HG03442 (cell line): ENCODE measurements at regions not wholly inside any gene's neighbourhood (a gene's known extent, or its start where the extent isn't known, plus 50 kb on each side); places are given as distances from the start of the nearest gene placed in this dataset.
"Not testable (repeated sequence)": the region's sequence is repeated elsewhere in the genome, so short reads cannot be mapped to it uniquely, and the experiment has no call there.

Source experiments
- ATAC-seq: cut with Tn5 transposase; IDR thresholded peaks from one replicate; pipeline ENCODE4 v1.9.1; 2021; ENCODE audit warnings: mild to moderate bottlenecking, moderate library complexity; ENCODE audit not compliant: unreplicated experiment

DNA sequence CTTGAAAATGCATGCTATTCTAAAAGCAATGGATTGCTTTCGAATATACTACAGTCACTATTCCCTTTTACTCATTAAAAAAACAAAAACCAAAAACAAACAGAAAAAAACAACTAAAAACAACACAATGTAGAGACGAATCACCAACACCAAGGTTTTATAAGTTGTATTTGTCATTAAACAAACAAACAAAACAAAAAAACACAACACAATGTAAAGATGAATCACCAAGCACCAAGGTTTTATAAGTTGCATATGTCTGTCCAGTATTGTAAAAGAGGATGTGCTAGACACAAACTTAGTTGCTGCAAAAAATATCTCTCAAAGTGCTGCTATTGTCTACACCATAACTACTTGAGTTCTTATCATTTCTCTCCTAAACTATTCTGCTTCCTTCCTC lies 1269.2 kb downstream of the EFNA5 start:
- ATAC-seq: no peak

DNA sequence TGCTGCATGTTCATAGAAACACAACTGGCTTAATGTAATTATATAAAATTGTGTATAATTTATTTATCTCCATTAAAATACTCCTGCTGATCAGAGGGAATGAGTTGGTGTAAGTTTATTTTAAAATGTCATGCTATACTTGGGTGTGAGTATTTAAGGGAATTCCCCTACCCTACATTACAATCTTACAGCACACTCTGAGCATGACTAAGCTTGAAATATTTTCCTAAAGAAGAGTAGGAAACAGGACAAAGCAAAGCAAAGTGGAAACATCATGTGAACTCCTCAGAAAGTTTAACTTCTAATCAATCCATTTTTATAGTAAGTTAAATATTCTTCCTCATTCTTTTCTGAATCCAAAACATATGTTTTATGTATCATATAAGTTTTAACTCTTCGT lies 1271.3 kb downstream of the EFNA5 start:
- no peak for ATAC-seq

DNA sequence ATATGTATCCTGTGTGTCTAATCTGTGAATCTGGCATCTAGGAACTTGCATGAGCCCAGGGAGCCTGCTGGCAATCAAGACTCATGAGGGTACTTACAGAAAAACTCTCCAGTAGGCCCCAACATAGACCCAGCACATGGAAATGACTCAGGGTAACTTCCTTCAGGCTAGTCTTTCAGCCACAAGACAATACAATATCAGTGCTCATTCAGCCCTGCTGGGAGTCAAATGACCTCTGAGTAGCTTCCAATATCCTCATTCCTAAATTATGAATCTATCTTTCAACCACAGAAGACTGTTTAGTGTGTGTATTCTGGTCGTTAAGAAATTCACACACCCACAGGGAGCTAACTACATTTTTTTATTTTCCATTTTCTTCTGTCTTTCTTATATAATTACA lies 1273.0 kb downstream of the EFNA5 start:
- ATAC-seq: no peak

DNA sequence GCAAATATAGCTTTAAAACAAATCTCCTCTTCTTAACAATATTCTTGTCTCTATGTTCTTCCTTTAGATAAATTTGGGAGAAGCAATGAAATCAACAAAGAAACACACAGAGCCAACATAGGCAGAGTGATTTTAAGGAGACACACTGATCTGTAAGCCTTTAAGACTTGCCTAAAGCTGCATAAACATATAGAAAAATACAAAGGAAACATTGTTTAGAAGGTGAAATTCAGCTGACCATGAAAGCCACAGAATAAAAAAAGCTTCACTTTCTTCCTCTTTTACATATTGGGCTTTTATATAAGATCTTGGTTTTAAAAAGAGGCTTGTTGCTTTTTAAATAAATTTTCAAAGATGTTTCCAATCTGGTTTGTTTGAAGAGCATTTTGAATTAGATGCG lies 1277.5 kb downstream of the EFNA5 start:
- ATAC-seq: no peak

GRCh38 chr5:106392766-106393165 lies 1278.0 kb downstream of the EFNA5 start:
- no peak for ATAC-seq

DNA sequence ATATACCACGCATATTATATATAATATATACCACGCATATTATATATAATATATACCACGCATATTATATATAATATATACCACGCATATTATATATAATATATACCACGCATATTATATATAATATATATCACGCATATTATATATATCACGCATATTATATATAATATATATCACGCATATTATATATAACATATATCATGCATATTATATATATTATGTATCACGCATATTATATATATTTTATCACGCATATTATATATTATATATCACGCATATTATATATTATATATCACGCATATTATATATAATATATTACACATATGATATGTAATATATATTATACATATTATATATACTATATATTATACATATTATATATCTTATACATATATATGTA lies 1283.0 kb downstream of the EFNA5 start:
- not testable (repeated sequence) for ATAC-seq

- no peak for ATAC-seq
These were observed 1284.5 kb downstream of the EFNA5 start for GRCh38 chr5:106386287-106386686.

DNA sequence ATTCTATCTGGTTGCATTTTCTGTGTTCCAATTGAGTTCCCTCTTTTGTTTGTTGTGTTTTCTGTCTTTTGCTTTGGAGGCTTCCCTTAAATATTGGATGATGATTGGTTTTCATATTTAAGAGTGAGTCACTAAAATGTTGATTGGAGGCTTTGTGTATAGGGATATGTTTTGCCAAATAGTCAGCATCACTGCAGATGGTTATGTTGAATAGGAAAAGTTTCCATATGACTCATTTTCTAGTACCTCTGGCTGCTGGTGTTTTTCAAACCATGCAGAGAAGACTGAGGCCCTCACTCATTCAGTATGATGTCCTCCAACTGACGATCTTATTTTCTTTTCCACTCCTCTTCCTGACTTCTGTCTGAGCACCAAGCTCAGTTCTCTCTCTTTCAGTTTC lies 1290.0 kb downstream of the EFNA5 start:
- ATAC-seq: no peak

GRCh38 chr5:106376522-106376921 lies 1294.2 kb downstream of the EFNA5 start:
- no peak for ATAC-seq

DNA sequence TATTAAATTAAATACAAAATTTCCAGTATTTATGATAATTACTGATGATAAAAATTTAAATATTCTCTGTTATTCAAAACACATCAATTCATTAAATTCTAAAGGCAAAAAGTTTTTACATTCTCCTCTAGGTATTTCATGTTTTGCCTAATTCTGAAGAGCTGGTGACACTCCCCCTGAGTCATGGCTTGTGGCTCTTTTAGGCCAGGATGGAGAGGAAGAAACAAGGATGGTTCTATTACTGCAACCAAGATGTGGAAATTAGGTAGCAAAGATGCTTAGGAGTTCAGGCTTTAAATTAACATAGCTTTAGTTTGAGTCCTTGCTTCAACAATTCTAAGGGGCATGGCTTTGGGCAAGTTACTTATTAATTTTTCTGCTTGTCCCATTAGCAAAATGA lies 1295.8 kb downstream of the EFNA5 start:
- no peak for ATAC-seq

DNA sequence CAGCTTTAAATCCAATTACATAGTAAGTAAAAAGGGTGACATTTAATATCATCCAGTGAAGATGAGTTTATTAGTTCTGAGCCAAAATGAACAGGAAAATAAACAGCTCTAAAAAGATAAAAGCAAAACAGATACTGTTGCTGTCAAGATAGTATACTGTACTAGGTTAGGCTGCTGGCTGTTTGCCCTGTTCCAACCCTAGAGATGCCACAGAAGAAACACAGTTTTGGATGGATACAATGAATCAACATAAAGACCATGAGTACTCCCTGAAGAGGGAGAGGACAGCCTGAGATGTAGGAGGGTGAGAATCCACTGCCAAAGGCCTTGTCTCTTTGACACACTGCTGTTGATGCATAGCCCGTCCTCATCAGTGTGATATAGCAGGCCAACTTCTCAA lies 1302.7 kb downstream of the EFNA5 start:
- no peak for ATAC-seq

GRCh38 chr5:106367281-106367680 lies 1303.5 kb downstream of the EFNA5 start:
- no peak for ATAC-seq

- ATAC-seq: no peak
These were observed 1307.2 kb downstream of the EFNA5 start for GRCh38 chr5:106363578-106363977.

DNA sequence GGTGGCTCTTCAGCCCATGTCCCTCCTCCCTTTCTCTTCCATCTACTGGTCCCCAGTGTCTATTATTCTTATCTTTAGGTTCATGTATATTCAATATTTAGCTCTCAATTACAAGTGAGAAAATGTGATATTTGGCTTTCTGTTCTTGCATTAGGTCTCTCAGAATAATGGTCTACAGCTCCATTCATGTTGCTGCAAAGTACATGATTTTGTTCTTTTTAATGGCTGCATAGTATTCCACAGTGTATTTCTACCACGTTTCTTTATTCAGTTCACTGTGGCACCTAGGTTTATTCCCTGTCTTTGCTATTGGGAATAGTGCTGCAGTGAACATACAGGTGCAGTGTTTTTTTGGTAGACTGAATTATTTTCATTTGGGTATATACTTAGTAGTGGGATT lies 1308.8 kb downstream of the EFNA5 start:
- ATAC-seq: no peak

DNA sequence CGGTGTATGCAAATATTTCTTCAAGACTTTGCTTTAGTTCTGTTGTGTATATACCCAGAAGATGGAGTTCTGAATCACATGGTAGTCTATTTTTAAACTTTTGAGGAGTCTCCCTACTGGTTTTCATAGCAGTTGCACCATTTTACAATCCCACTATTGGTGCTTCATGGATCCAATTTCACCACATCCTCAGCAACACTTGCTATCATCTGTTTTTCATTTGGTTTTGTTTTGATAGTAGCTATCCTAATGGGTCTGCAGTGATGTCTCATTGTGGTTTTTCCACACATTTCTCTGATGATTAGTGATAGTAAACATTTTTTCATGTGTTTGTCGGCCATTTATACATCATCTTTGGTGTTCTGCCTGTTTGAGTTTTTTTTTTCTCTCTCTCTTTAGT lies 1339.3 kb downstream of the EFNA5 start:
- no peak for ATAC-seq

- ATAC-seq: no peak
These were observed 1346.4 kb downstream of the EFNA5 start for GRCh38 chr5:106324356-106324755.

DNA sequence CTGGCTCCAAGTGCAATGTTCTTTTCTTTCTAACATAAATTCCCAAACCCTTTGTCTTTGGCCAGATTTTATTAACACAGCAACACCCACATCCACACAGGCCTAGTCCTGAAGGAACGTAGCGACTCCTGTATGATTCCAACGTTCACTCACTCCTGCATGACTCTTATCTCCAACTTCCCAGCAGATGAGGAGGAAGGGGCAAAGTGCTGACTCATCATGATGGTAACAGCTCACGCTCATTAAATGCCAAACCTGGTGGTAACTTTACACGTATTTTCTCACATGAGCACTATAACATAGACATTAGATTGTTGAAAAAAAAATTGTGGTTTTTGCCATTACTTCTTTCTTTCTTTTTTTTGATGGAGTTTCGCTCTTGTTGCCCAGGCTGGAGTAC lies 1349.5 kb downstream of the EFNA5 start:
- no peak for ATAC-seq

DNA sequence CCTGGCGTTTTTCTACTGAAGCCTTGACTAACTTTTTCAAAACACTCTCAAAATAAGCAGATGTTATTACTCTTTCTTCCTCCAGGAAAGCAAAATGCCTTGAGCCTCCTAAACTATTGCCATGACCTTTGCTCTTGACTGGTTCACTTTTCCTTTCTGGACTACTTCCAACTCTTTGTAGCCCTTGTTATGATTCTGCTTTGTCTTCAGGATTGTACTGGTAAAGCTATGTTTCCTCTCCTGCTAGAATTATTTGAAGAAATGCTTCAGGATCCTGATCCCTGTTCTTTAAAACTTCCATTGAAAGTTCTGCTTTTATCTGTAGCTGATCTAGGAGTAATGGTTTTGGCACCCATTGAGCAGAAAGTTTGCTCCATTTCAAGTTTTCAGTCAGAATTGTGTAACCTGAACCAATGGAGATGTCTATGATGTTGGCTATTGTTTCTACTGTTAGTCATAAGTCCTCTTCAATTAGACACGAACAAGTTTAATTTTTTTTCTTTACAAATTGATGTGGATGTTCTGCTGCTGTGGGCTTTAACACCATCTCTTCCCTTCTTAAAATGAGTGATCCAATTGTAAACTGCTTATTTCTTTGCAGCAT lies 1356.4 kb downstream of the EFNA5 start:
- no peak for ATAC-seq

- no peak for ATAC-seq
These were observed 1358.4 kb downstream of the EFNA5 start for GRCh38 chr5:106312360-106312759.

DNA sequence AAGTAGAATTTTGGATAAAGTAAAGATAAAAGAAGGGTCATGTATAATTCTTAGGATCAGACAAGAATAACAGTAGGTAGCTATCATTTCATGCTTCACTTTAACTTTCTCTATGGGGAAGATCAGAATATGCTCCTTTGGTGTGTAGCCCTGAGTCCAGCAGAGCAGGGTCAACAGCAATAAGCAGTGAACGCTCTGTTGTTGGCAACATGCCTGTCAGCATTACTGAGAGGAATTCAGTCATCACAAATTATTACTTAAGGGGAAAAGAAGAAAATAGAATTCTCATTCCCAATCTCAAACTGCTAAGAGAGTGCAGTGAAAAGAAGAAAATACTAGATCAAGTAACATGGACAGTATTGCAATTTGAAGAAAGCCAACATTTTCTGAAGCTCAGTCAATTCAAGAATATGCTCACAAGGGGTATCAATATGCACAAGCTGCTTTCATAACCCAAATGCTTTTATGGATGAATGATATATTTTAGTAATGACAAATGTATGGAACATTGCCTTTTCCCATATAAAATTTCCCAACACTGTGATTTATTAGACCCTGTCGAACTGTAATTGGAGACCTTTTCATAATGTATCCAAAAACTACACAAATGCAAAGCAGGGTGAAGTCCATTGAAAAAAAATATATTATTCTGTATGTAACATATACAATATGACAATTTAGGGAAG lies 1359.4 kb downstream of the EFNA5 start:
- ATAC-seq: no peak

GRCh38 chr5:106307265-106307664 lies 1363.5 kb downstream of the EFNA5 start:
- ATAC-seq: no peak

DNA sequence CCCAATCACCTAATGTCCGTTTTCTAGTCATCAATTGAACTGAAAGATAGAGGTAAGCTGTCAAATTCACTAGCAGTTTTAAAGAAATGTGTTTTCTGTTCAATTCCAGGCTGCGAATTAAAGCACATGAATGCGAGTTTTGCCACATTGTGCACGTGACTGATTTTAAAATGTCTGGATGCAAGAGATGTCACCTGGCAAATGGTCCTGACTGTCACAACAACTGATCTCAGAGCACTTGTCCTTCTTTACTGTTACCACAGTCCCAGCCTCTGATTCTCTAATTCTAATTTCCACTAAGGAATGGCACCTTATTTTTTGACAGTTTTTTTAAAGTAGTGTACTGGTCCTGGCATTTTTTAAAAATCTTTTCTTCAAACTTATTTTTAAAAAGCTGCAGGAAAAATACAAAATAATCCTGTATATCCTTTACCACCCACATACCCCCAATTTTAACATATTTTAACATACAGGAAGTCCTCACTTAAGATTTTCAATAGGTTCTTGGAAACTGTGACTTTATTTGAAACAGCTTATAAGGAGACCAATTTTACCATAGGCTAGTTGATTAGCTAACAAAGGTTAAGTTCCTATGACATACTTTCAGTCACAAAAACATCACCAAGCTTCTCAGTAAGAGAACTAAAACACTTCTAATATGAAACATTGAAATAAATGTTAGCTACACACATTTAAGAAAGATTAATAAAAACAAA lies 1364.3 kb downstream of the EFNA5 start:
- ATAC-seq: no peak
